Testis (tissue), 2 donors: ENCODE measurements at regions not wholly inside any gene's neighbourhood (a gene's known extent, or its start where the extent isn't known, plus 50 kb on each side); places are given as distances from the start of the nearest gene placed in this dataset.

ENCODE experiments used
- POLR2A ChIP-seq: fragments of 450-650 bp; IDR thresholded peaks from one replicate; pipeline ENCODE4 v1.6.1; 2017; ENCODE audit warnings: antibody characterized with exemption, mild to moderate bottlenecking, moderate library complexity
- TF ChIP-seq, protein P1 (sequence below), 3 experiments: fragments of 450-650 bp in 2 of 3; fragments of 200-600 bp in 1 of 3; sonication (generic) in 1 of 3; IDR thresholded peaks; one replicate each; pipeline ENCODE4 v1.5.1; 2016 to 2019; ENCODE audit warnings: antibody characterized with exemption in 3 of 3, mild to moderate bottlenecking in 2 of 3, moderate library complexity in 1 of 3

DNA sequence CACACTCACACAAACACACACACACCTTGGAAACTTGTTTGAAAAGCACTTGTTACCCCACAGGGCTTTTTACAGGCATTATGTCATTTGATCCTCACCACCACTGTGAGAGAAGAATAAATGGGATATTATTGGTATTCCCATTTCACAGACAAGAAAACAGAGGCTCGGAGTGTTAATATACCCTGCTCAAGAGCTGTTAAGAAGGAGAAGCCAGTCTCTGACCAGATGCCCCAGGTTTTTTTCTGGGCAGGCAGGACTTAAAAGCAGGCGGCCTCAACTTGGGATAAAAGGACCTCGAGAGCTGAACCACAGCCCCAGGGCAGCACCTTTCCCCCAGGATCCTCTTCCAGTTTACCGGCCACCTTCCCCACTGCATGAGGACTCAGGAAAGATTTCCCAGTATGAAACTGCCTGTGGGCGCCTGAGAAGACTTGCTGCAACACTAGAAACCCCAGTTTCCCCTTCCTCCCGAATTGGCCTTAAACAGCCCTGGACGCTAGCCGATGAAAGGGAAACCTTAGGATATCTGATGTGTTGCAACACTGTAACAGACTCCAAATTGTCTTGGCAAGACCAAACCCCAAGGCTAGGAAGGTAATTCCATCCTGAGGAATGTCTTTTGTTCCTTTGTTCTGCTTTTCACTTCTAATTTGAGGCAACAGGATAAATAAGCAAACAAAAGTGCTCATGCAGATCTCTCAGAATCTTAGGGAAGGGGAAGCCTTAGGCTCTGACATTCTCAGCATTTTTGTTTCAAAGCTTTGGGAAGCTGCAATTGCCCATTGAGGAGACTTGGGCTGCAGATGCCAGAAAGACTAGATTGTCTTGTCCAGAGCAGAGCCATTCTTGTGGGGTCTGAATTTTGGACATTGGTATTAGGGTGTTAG is 173.5 kb downstream of the TRIM29 start:
- TF ChIP-seq, protein P1, sequence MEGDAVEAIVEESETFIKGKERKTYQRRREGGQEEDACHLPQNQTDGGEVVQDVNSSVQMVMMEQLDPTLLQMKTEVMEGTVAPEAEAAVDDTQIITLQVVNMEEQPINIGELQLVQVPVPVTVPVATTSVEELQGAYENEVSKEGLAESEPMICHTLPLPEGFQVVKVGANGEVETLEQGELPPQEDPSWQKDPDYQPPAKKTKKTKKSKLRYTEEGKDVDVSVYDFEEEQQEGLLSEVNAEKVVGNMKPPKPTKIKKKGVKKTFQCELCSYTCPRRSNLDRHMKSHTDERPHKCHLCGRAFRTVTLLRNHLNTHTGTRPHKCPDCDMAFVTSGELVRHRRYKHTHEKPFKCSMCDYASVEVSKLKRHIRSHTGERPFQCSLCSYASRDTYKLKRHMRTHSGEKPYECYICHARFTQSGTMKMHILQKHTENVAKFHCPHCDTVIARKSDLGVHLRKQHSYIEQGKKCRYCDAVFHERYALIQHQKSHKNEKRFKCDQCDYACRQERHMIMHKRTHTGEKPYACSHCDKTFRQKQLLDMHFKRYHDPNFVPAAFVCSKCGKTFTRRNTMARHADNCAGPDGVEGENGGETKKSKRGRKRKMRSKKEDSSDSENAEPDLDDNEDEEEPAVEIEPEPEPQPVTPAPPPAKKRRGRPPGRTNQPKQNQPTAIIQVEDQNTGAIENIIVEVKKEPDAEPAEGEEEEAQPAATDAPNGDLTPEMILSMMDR (IDR thresholded peaks at IDR 0.05): no peak
- TF ChIP-seq POLR2A: no peak
